Fibroblast of skin of left quadriceps (primary cell): ENCODE measurements at regions not wholly inside any gene's neighbourhood (a gene's known extent, or its start where the extent isn't known, plus 50 kb on each side); places are given as distances from the start of the nearest gene placed in this dataset.
"Not testable (repeated sequence)": the region's sequence is repeated elsewhere in the genome, so short reads cannot be mapped to it uniquely, and the experiment has no call there.

Source experiments
- DNase-seq, 2 experiments: peaks; one replicate each; pipeline ENCODE4 v3.0.0-alpha.2; 2013; ENCODE audit warnings: low read depth in 2 of 2

DNA sequence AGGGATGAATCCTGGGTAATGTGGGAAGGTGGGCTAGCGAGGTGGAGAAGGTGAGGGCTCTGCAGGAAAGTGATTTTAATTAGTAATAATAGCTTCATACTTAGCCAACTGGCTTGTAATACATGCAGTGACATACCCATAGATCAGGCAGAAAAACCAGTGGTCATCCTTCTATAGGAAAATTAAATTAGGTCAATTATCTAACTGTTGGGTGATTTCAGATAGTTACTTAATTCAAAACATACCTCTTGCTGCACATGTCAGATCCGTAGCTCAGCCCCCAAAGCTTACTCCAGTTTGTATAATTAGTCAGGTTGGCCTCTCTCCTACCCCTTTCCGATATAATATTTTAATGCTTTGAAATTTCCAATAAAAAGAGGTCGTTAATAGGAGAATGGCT lies 137.0 kb downstream of the TMEM114 start:
- no peak for DNase-seq

DNA sequence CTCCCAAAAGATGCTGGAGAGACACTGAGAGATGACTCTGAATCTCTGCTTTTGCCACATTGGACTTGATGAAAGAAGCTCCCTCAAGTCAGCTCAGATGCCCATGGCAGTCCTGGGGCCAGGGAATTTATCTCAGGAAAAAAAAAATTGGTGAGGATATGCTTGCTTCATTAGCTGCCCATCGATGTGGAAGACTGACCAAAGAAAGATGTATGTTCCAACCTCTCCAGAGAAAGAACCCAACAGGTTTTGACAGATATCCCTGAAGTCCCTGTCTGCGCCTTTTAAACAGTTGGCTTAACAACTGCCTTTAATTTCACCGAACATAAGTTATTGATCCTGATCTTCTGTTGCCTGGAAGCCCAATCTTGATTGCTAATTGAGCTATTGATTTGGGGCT lies 137.4 kb downstream of the TMEM114 start:
- no peak for DNase-seq

DNA sequence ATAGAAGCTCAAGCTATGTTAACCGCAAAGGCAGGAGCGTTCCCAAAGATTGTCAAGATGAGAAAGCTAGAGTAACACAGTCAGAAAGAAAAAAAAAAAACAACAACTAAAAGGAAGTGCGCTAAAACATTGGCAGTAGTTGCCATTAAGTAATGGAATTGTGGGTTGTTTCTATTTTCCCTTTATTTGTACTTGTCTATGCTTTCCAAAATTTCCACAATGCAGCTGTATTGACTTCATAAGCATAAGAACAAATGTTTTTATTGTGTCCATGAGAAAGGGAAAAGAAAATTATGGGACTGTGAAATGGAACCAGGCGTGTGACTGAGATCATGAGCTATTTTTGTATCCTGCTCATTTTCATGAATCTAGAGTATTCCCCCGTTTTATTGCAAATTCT lies 153.4 kb downstream of the TMEM114 start:
- DNase-seq = no peak

DNA sequence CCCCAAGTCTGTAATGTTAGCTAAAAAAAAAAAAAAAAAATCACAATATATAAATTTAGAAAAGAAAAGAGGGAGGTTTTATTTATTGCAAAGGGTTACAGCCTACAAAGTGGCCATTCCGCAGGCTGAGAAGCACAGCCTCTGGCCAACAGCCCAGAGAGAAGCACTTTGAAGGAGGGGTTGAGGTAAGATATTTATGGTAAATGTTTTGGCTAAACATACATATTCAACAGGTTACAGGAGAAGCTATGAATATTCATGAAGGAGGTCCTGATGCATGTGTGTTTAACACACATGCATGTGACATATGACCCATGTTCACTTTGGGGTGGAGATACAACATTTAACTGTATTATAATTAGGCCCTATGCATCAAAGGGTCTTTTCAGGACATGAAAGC lies 158.5 kb downstream of the TMEM114 start:
- no peak for DNase-seq

DNA sequence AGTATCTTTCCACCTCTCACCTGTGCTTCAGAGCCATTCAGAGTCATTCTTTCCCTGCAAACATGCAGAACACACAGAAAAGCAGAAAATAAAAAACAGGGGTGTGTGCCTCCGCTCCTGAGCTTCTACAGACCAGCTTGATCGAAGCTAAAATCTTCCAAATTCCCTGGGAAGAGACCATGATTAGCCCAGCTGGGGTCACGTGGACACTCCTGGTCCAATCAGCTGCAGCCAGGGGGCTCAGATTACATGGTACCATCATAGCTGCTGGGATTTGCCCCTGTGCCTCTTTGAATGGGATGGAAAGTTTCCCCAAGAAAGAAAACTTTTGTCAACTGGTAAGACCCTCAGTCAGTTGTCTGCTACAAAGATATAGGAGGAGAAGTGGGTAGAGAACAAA lies 159.9 kb downstream of the TMEM114 start:
- DNase-seq = no peak

DNA sequence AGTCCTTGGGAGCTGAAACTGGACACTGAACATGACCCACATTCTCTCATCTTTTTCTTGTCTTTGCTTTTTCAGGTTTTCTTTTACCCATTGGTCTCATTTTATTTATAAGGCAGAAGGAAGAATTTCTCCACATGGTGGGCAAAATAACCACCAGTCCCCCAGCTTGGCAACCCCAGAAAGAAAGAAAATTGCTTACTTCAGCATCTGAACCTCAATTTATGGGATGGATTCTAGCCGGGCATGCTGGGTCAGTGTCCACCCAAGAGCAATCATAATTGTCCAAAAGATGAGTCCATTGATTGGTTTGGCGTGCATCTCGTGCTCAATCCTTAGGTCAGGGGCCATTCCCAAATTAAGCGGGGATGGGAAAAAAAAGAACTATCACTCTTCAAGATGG lies 163.7 kb downstream of the TMEM114 start:
- no peak for DNase-seq

DNA sequence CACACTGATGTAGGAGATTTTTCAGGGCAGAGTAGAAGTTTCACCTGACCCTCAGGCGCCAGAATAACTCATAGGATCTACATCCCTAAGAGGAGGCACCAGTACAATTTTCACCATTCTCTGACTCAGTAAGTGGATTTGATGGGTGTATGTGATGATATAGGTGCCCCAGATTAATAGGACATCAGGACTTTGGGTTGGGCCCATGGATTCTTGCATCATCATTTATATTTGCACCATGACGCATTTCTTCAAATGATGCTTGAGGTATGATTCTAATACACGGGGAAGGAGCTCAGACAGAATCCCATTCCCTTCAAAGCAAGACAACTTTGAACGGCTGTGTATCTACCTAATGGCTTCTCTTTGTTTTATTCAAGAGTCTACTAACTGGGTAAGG lies 173.2 kb downstream of the TMEM114 start:
- DNase-seq = no peak

DNA sequence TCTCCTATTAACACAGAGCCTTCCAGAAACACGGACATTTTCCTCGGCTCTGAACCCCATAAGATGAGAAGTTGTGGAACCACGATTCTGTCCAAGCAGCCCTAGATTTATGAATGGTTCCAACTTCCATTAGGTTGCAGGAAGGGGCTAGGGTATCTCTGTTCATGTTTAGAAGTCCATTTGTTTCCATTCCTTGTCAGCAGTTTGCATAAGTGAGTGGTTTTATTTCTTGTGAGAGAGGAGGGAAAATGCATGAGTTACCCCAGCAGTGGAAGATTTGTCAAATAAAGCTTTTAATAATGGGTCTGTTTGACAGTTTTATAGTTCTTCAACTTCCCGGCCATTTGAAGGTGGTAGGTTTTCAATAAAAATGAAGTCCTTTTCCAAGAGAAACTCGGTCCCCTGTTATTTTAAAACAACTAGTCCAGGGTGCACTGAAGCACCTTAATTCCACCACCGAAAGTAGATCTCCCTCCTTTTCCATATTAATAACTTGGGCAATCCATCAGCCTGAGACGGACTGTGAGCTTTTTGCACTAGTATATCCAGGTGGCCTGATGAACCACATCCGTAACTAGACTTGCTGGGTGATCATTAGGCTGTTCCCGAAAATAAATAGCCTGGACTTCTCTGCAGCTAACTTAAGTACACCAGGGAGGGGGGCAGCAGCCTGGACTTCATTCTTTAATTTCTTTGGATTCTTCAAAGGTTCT lies 181.3 kb downstream of the TMEM114 start:
- DNase-seq = no peak

DNA sequence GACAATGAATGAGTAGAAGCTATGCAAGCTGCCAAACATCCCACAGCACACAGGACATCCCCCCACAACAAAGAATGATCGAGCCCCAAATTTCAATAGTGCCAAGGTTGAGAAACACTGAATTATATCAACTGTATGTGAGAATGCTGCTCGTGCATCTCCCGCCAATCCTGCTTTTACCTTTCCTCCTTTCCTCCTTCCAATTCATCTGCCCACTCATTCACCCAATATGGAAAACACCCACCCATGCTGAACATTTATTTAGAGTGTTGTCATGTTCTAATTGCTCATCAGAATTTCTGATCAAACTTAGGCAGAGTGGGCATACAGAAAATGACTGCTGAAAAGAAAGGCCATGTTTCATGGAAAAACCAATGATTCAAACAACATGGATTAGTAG lies 183.0 kb downstream of the TMEM114 start:
- no peak for DNase-seq

DNA sequence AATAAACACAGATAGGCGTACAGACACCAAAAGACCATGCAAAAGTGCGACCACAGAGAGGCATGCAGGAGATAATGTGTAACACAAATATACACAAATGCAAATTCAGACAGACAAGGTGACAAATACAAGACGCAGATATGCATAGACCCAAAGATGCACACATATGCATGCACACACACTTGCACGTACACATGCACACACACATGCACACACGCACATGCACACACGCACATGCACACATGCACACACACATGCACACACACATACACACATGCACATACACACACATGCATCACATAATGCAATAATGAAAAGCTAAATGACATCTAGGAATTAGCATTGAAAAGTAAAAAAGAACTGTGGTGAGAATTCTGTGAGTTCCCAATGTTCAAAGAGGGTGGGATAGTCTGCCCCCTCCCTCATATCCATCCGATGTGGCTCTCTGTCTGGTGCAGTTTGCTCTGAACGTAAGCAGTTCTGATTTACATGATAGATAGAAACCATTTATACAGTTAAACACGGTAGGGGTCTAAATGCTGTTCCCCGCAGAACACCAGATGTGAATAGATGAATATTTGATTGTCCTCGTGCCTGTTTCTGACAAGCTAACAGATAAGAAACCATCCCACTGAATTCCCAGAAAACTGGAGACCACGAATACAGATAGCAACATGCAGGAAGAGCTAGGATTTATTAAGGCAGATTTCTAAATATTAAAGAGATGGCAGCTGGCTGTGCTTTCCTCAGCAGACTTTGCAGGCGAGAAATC lies 186.1 kb downstream of the TMEM114 start:
- DNase-seq = no peak

DNA sequence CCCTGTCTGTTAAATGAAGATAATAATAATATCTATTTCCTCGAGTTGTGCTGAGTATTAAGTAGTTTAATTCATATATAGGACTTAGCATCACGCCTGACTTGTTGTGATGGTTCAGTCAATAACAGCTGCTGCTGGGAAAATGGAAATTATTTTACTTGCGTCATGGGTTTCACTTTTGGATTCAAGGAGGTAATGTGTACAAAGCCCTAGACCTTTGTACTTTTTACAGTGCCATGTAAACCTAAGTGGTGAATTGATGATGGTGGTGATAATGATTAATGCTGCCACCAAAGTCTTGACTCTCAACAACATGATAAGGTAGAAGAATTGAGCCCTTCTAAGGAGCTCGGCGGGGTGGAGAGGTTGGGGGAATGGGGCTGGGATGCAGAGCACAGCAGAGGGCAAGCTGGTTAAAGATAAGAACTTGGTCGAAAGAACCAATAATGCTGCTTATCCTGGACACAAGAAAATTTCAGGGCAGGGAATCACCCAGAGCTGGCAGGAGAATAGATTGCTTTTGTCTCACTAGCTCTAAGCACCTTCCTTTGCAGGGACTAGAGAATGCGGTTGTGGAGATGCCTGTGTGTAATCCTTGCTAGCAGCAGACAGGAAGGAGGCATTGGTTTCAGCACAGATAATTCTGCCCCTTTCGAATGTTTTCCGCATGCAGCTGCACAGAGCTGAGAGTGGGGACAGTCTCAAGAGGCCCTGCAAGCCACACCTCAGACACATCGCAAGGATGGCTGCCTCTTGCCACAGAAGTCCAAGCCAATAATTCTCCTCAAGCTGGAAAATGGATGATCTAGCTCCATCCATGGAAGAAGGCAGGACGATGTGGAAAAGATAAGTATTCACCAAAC lies 187.1 kb downstream of the TMEM114 start:
- DNase-seq = no peak

DNA sequence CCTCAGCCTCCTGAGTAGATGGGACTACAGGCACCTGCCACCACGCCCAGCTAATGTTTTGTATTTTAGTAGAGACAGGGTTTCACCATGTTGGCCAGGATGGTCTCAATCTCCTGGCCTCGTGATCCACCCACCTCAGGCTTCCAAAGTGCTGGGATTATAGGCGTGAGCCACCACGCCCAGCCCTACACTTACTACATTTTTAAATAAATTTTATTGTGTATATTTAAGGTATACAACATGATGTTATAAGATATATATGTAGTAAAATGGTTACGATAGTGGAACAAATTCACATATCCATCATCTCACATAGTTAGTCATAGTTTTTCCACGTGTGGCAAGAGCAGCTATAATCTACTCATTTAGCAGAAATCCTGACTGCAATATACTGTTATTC lies 189.6 kb downstream of the TMEM114 start:
- DNase-seq = not testable (repeated sequence)

DNA sequence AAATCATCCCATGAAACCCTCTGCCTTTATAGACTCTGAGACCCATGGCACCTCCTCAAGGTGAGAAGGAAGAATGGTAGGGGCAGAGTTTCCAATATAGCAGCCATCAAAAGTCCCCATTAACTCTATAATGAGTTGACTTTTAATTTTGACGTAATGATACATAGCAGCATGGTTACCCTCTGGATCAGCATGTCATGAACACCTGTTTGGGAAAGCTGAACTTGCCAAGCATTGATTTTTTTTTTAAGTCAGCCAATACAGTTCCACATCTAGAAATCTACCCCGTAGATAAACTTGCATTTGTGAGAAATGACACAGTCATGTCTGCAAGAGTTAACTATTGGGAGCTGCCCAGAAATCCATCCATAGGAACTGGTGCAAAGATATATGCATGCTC lies 191.8 kb downstream of the TMEM114 start:
- no peak for DNase-seq

DNA sequence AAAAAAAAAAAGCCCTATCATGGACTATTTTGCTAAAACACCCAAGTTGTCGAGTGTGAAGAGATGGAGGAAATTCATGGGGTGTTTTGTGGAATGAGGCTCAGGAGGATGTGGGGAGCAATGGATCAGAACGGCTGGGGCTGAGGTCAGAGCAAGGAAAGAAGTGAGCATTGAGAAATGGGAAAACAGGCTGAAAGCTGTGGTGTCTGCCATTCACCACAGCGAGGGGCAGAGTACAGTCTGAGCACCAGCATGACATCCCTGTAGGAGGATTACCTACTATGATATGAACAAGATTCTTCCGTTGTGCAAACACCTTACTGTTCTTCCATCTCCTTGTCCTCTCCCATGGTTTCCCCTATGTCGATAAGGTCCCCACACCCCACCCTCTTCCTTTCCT lies 193.1 kb downstream of the TMEM114 start:
- no peak for DNase-seq

DNA sequence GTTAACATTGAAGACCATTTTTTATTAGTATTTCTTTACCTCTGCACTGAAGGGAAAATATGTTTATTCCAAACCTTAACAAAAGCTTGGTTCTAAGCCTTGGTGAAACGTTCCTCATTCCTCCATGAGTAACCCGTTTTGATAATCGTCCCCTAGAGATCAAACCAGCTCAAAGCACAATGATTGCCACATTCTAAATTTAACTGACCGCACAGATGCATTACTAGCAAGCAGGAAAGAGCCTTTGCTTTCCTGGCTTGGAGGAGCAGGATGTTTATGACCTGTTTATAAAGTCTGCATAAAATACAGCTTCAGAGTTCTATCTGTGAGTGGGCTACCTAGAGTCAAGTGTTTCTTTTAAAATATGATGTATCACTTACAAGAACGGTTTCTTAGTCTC lies 193.8 kb downstream of the TMEM114 start:
- no peak for DNase-seq

DNA sequence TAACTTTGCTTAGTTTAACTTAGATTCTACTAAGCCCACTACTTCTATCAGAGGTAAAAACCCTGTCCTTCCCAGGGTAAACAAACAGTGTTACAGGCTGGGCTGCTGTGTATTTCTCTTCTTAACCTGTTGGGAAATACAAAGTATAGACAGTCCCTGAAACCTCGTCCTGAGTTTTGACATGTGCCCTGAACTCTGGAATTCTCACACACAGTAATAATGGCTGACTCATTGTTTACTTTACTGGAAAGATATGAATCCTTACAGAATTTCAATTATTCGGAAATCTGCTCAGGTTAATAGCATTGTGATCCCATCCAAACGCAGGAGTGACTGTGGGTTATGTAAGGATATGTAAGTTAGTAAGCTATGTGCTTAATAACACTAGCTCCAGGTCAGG lies 199.1 kb downstream of the TMEM114 start:
- DNase-seq = no peak

DNA sequence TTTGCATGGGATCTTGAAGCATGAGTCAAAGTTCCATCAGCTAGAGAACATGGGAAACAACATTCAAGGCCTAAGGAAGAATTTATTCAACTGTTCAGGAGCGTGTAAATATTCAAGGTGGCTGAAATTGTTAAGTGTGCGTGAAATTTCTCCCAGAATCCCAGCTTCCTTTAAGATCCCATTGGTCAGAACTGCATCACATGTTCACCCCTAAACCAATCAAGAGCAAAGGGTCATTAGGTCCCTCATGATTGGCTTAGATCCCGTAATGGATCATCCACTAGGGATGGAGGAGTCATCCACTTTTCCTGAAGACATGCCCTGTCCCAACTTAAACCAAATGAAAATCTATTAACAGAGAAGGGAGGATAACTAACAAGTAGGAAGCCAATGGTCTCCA lies 201.6 kb downstream of the TMEM114 start:
- DNase-seq = no peak

DNA sequence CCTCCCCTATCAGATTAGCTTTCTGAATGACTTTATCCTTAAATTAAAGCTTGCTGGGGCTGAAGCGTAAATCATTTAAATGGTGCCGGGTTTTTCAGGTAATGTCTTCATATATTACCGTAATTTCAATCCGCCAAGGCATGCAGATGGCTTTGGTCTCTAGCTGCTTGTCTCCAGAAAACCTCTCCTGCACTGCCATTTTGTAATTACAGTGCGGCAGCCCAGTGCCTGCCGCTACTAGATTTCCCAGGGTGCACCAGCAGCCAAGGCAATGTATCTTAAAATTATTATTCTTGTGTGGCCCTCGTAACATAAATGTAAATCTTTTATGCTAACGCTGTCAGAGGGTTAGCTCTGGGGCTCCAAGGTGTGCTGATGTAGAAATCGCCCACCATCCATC lies 208.5 kb downstream of the TMEM114 start:
- DNase-seq = no peak

DNA sequence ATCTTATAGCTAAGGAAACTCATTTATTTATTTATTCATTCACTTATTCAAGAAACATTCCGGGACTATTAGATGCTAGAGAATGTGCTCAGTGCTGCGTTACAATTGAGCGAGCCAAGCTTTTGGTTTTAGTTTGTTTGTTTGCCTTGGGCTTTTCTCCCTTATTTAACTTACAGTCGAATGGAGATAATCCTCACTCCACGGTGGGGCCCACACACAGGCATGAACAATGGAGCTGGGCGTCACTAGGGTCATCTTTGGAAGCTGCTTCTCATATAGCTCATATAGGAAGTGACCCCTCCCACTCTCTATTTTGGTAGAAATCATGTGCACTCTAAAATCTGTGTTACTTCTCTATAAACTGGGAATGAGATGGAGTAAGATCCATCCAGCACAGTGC lies 210.0 kb downstream of the TMEM114 start:
- no peak for DNase-seq

DNA sequence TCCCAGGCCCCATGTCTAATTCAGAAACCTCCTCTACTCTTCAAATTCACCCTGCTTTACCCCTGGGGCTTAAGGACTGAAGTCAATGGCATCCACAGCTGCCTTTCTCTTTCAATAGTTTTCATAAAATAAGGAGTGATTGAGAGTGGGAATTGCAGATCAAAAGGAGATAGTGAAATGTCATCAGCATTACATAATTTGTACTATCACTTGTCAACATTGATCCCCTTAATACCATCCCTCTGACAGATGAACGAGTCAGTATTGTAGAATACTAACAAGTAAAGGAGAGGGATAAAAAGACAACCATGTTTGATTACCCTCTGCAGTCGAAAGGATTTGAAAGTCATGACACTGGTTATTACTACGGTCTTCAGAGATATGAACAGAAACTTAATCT lies 212.4 kb downstream of the TMEM114 start:
- no peak for DNase-seq

DNA sequence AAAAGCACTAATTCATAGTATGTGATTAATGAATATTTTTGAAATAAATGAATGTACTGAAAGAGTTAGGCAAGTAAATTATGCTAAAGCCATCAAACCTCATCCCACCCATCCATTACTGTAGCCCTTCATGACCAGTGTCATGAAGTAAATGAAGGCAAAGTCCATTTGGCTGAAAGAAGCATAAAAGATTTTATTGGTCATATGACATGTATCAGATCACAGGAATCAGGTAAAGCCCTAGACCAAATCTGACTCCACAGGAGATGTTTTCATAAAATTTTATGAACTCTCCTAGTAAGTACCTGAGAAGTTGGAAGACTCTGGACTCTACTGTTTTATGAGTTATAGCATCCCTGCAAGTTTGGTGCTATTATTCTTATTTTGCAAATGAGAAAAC lies 213.5 kb downstream of the TMEM114 start:
- no peak for DNase-seq

DNA sequence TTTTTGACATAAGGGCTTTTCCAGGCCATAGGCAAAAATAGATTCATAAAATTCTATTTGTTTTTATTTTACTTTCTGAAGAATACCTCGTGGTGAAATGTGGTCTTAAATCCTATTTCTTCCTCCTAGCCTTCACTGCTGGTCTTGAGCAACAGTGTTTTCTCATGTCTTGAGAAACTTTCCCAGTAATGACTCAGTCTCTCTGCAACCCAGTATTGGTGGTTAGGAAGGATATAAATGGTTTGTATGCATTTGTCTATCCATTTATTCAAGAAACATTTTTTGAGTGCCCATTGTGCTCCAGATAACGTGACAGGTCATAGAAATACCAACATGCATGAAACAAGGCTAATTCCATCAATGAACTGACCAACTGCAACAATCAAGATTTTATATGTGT lies 213.9 kb downstream of the TMEM114 start:
- no peak for DNase-seq

DNA sequence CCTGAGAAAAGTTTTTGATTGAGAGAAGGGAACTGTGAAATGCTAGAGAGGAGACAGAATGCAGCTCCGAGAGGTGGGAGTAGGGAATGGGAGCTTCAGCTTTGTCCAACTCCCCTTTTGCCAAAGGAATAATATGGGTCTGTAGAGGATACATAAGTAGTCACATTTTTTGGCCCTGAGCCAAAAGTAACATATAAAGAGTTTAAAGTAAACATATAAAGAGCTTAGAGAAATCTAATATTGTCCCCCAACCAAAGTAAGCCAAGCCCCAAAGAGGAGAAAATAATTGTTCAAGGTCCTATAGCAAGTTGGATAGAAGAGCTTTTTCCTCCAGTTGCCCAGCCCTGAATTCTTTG lies 215.1 kb downstream of the TMEM114 start:
- no peak for DNase-seq
